SH-SY5Y (cell line): ENCODE measurements at regions not wholly inside any gene's neighbourhood (a gene's known extent, or its start where the extent isn't known, plus 50 kb on each side); places are given as distances from the start of the nearest gene placed in this dataset.

Experiments used
- GATA2 ChIP-seq: IDR thresholded peaks from 2 replicates; pipeline ENCODE4 v1.6.1; 2011; ENCODE audit warnings: mild to moderate bottlenecking, low read depth, low read length
- GATA3 ChIP-seq: IDR thresholded peaks from 2 replicates; pipeline ENCODE4 v1.6.1; 2011; ENCODE audit warnings: low read depth, mild to moderate bottlenecking, low read length, moderate library complexity

DNA sequence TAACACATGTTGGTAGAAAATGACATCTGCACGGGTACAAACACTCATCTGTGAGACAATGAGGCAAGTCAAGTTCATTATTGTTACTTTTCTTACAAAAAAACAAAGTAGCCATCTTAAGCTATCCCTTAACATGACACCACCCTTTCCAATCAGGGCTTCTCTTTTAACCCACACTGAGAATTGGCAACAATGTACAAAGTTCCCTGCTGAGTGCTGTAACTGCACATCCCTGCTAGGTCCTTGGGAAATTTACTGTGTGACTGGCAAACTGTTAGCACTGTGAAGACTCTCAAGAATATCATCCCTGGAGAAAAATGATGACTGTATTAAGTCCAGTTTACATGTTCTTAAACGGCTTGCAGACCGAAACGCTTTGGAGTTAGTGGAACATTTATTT, 185.8 kb upstream of the PLD5 start:
- TF ChIP-seq GATA2 (no peak), GATA3 (no peak)
